GM13977 (cell line): ENCODE measurements at regions not wholly inside any gene's neighbourhood (a gene's known extent, or its start where the extent isn't known, plus 50 kb on each side); places are given as distances from the start of the nearest gene placed in this dataset.

Experiments
- DNase-seq: peaks from one replicate; pipeline ENCODE4 v3.0.0; 2012; ENCODE audit warnings: low spot score
- in situ Hi-C: fragments of 300-500 bp; cut with MboI; formaldehyde crosslinking; loops from one replicate; pipeline ENCODE4 v1.12.0; 2022; ENCODE audit warnings: low sequenced_read_pairs, low pct_unique_long_range_greater_than_20kb, mixed read lengths, inconsistent platforms; ENCODE audit not compliant: unreplicated experiment
- TF ChIP-seq, protein P1 (sequence below): IDR thresholded peaks from 2 replicates; pipeline ENCODE4 v1.5.1; 2012; ENCODE audit warnings: mild to moderate bottlenecking, control low read depth; ENCODE audit not compliant: insufficient read depth; ENCODE audit errors: extremely low read depth, missing control alignments

DNA sequence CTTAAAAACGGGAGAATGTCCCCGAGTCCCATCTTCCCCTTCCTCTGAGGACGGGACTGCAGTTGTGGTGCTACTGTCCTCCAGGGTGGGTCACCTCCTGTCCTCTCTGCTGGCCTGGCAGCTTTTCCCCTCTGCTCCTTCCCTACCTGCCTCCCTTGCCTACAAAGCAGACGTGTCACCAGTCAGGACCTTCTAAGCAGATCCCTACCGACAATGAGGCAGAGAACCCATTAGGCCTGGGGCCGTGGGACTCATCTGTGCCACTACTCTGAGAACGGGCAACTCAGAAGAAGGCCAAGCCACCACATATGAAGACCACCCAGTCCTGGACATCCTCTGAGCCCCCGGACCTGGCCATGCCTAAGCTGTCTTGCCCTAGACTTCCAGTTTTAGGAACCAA is 103.0 kb upstream of the TEX51 start:
- in situ Hi-C loops: loop anchor here (25.0 kb wide), 1 partner anchor 533 kb away; no protein-coding TSS in a partner anchor
- TF ChIP-seq, protein P1, sequence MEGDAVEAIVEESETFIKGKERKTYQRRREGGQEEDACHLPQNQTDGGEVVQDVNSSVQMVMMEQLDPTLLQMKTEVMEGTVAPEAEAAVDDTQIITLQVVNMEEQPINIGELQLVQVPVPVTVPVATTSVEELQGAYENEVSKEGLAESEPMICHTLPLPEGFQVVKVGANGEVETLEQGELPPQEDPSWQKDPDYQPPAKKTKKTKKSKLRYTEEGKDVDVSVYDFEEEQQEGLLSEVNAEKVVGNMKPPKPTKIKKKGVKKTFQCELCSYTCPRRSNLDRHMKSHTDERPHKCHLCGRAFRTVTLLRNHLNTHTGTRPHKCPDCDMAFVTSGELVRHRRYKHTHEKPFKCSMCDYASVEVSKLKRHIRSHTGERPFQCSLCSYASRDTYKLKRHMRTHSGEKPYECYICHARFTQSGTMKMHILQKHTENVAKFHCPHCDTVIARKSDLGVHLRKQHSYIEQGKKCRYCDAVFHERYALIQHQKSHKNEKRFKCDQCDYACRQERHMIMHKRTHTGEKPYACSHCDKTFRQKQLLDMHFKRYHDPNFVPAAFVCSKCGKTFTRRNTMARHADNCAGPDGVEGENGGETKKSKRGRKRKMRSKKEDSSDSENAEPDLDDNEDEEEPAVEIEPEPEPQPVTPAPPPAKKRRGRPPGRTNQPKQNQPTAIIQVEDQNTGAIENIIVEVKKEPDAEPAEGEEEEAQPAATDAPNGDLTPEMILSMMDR: no peak
- no peak for DNase-seq

DNA sequence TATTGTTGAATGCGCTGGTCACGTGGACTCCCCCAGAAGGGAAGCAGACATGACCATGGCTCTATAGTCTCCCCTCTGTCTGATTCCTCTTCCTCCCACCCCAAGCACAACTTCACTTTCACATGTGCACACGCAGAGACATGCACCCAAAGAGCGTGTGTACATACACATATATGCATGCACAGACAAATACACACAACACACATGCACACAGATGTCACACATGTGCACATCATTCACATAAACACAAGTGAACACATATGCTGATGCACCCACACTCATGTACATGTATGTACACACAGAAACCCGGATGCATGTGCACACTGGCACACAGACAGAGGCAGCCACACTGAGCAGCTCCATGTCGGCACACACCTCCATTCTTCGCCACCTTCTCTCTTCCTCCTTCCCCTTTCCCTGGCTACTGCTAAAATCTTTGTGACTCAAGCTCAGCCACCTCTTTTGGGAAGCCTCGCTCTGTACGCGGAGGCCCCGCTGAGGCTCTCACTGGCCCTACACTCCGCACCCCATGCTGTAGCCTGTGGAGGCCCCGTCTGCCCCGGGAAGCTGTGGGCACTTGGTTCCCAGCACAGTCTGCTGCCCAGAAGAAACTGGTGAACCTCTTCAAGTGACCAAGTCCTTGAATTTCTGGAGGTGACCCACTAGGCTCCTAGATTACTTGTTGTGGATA is 101.6 kb upstream of the TEX51 start:
- TF ChIP-seq, protein P1: no peak
- no peak for DNase-seq
- in situ Hi-C loops: loop anchor here (25.0 kb wide), 1 partner anchor 535 kb away; no protein-coding TSS in a partner anchor

DNA sequence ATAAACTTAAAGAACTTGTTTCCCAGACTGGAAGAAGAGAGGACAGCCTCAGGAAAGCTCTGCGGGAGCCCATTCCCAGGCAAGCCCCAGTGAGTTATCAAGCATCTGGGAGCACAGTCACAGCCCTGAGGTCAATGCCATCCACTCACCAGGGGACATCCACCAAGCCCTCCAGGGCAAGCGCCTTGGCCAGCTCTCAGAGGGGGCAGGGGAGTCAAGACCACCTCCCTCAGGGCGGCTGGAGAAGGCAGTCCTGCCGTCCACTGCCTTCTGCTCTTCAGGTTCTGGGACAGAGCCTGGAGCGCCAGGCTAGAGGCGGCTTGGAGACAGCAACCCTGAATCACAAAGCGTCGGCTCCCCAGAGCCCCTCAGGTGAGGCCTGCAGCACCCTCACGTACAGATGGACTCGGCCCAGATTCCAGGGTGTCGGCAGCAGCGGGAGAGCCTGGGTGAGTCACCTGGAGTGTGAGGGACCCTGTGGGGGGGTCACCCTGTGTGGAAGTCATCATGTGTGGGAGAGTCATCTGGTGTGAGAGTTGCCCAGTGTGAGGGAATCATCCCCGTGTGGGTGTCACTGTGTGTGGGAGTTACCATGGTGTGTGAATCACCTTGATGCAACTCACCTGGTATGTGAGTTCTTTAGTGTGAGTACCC is 100.9 kb upstream of the TEX51 start:
- DNase-seq: no peak
- in situ Hi-C loops: loop anchor here (25.0 kb wide), 1 partner anchor 535 kb away; no protein-coding TSS in a partner anchor
- TF ChIP-seq, protein P1: no peak

DNA sequence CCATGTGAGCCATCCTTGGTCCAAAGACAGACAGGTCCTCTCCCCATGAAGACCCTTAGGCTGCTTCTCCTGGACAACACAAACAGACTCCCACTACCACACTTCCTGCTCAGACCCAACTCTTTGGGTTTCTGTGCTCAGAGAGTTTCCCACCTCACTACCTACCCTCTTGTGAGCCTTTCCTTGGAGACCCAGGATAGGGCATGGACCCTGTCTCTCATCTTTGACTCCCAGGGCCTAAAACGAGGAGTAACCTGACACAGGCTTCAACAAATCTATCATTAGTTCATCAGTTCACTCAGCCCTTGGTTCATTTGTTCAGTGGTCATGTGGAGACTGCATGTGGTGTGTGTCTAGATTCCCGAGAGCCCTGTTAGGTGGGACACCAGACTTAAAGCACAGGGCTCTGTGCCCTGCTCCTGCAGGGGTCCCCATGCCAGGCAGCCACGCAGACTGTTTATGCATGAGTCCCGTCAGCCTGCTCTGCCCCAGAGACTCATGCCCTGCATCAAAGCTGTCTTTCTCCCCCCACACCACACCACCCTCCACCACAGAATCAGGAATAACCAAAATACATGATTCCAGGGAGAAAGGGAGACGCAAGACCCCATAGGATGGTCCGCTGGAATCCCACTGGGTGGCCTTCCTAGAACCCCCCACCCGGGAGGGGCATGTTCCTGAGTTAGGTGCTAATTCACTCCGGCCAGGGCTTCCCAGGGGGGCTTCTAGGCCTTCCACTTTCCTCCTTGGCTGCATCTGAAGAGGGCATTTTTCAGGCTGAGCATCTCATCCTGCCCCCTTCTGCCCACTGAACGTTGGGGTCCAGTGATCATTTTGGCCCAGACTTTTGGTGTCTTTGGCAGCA is 100.2 kb upstream of the TEX51 start:
- TF ChIP-seq, protein P1: no peak
- no peak for DNase-seq
- in situ Hi-C loops: loop anchor here (25.0 kb wide), 1 partner anchor 536 kb away; no protein-coding TSS in a partner anchor

DNA sequence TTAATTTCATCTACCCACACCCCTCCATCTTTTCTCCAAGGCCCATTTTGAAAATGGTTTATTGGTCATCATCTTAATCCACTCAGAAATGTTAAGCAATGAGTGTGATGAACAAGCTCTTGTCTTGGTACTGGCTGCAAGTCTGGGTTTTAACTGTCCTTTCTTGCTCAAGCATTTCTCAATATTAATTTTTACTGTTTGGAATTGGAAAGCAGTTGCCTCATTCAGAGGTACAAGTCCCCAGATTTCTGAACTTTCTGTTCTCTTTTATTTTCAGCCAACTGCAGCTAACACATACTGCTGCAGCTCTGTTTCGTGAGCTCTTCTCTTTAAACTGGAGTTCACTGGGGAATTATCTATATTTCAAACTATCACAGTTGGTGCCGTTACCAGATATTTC is 99.4 kb upstream of the TEX51 start:
- TF ChIP-seq, protein P1: no peak
- no peak for DNase-seq
- in situ Hi-C loops: loop anchor here (25.0 kb wide), 1 partner anchor 537 kb away; no protein-coding TSS in a partner anchor

DNA sequence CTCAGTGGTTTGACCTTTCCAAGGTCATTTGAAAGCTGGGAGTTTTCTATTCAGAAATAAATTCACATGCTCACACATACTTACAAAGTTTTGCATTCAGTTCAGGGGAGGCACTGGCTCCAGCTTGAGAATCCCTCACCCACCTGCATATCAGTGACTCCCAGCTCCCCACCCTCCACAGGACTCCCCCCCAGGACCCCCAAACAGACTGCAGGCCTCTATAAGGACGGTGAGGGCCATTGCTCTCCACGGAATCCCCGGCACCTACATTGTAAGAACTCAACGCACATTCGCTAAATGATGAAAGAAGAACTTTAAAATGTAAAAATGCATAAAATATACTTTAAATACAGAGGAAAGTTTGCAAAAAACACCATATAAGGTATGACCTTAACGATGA is 97.2 kb upstream of the TEX51 start:
- no peak for DNase-seq
- in situ Hi-C loops: no loop called here
- TF ChIP-seq, protein P1: no peak
